GM06990 (cell line): ENCODE measurements at regions not wholly inside any gene's neighbourhood (a gene's known extent, or its start where the extent isn't known, plus 50 kb on each side); places are given as distances from the start of the nearest gene placed in this dataset.

ENCODE experiments used
- DNase-seq: peaks from one replicate; pipeline ENCODE4 v3.0.0-alpha.2; 2011; ENCODE audit not compliant: insufficient read length; ENCODE audit errors: extremely low read depth
- H3K27me3 ChIP-seq: replicated peaks from 2 replicates; pipeline ENCODE4 v1.6.0; 2011; ENCODE audit warnings: low read length; ENCODE audit not compliant: control insufficient read depth, insufficient read depth
- H3K36me3 ChIP-seq: 2 replicates; pipeline ENCODE4 v1.5.1; 2011; ENCODE audit warnings: low read length; ENCODE audit not compliant: control insufficient read depth, insufficient read depth
- H3K4me3 ChIP-seq: replicated peaks from 2 replicates; pipeline ENCODE4 v1.5.1; 2011; ENCODE audit warnings: low read depth, mild to moderate bottlenecking, control low read depth, low read length
- TF ChIP-seq, protein P1 (sequence below): IDR thresholded peaks from 2 replicates; pipeline ENCODE4 v1.5.1; 2011; ENCODE audit warnings: low read length, control low read depth, mild to moderate bottlenecking, inconsistent platforms; ENCODE audit not compliant: insufficient read depth, poor library complexity, severe bottlenecking

DNA sequence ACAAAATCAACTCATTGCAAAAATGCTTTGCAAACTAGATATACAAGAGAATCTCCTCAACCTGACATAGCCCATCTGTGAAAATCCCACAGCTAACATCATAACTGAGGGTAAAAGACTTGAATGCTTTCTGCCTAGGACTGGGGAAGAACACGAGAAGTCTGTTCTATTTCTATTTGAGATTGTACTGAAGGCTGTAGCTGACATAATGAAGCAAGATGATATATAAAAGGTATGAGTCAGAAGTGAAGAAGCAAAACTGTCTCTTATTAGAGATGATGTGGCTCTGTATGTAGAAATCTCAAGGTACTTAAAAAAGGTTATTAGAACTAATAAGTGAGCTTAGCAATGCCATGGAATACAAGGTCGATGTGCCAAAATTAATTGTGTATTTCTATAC is 639.9 kb upstream of the PFKP start:
- no peaks in the 10 kb centered on the region for H3K27me3 ChIP-seq
- DNase-seq: no peak
- no peaks in the 10 kb centered on the region for H3K36me3 ChIP-seq
- TF ChIP-seq, protein P1, sequence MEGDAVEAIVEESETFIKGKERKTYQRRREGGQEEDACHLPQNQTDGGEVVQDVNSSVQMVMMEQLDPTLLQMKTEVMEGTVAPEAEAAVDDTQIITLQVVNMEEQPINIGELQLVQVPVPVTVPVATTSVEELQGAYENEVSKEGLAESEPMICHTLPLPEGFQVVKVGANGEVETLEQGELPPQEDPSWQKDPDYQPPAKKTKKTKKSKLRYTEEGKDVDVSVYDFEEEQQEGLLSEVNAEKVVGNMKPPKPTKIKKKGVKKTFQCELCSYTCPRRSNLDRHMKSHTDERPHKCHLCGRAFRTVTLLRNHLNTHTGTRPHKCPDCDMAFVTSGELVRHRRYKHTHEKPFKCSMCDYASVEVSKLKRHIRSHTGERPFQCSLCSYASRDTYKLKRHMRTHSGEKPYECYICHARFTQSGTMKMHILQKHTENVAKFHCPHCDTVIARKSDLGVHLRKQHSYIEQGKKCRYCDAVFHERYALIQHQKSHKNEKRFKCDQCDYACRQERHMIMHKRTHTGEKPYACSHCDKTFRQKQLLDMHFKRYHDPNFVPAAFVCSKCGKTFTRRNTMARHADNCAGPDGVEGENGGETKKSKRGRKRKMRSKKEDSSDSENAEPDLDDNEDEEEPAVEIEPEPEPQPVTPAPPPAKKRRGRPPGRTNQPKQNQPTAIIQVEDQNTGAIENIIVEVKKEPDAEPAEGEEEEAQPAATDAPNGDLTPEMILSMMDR: no peak
- H3K4me3 ChIP-seq: no peak overlapping the region

DNA sequence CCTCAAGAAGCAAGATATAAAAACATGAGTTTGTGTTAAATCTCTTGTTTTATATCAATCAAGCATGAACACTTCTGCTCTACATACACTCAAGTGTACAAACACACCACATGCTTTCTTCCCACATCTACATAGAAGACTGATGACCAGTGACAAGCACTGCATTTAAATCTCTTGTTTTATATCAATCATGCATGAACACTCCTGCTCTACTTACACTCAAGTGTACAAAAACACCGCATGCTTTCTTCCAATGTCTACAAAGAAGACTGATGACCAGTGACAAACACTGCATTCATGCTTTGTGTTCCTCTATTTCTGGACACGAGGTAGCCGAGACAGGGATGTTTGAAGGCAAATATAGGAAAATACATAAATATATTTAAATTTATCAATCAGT is 642.0 kb upstream of the PFKP start:
- TF ChIP-seq, protein P1: no peak
- Histone ChIP-seq H3K4me3 (no peak overlapping the region), H3K27me3 (no peaks in the 10 kb centered on the region), H3K36me3 (no peaks in the 10 kb centered on the region)
- no peak for DNase-seq

DNA sequence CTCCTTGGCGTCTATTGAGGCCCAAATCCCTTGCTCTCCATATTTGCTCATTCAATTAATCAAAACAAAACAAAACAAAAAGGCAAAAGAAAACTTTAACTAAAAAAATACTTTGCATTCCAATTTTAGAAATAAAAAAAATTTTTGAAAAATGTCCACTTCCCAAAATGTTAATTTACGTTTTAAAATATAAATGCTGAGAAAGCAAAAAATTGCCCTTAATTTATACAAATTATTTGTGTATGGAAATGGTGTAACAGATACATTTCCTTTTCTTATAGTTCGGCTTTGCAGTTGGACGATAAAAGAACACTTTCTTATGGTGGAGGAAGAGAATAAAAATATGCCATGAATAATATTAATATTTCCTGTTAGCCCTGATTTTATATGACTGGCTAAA is 652.8 kb upstream of the PFKP start:
- no peak for DNase-seq
- H3K27me3 ChIP-seq: no peaks in the 10 kb centered on the region
- TF ChIP-seq, protein P1: no peak
- no peaks in the 10 kb centered on the region for H3K36me3 ChIP-seq
- H3K4me3 ChIP-seq: no peak overlapping the region

DNA sequence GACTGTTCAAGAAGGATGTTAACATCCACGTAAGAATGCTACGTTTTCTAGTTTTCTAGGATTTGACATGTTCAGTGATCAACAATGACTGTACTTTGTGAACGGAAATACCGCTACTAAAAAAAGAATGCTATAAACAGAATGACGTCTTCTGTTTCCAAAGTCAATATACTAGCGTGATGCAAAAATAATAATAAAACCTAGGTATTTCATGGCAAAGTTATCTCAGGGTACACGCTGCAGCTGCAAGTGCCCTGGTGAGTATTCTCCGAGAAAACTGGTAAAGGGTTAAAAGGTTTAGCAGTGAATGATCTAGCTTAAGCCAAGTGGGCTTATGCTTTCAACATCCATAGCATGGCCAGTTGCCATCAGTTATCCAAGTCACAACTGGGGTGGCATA is 653.3 kb upstream of the PFKP start:
- Histone ChIP-seq H3K36me3 (no peaks in the 10 kb centered on the region), H3K27me3 (no peaks in the 10 kb centered on the region), H3K4me3 (no peak overlapping the region)
- TF ChIP-seq, protein P1: no peak
- no peak for DNase-seq

DNA sequence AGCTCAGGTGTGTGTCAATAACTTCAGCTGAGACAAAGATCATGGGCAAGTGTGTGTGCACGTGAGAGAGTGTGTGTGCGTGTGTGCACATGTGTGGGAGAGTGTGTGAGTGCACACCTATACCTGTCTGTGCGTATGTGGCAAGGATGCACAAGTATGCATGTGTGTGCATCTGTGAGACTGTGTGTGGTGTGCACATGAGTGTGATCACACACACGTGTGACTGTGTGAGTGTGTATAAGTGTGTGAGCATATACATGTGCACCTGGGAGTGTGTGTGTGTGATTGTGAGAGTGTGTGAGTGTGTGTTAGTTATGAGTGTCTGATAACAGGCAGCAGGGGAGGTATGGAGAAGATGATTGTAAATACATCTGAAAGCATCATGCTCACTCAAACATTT is 657.3 kb upstream of the PFKP start:
- Histone ChIP-seq H3K27me3 (no peaks in the 10 kb centered on the region), H3K36me3 (no peaks in the 10 kb centered on the region), H3K4me3 (no peak overlapping the region)
- TF ChIP-seq, protein P1: no peak
- no peak for DNase-seq

DNA sequence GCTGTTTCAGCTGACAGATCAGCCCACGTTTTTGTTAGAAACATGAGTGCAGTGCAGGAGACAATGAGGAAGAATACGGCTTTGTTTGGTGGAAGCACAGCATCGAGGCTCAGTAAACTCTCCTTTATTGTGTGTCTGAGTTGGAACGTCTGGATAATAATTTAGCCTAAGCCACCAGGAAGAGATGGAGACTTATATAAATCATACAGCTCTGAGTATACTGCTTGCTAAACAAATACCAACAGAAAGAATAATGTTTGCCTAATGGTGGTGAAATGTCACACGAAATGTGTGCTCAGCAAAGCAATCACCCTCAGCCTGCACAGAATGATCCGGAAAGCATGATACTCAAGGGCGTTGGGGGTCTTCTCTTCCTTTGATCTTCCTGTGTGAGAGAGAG is 664.1 kb upstream of the ADARB2 start:
- Histone ChIP-seq H3K4me3 (no peak overlapping the region), H3K27me3 (no peaks in the 10 kb centered on the region), H3K36me3 (no peaks in the 10 kb centered on the region)
- TF ChIP-seq, protein P1: no peak
- DNase-seq: no peak
